ENCODE measurements at regions not wholly inside any gene's neighbourhood (a gene's known extent, or its start where the extent isn't known, plus 50 kb on each side); places are given as distances from the start of the nearest gene placed in this dataset.

DNA sequence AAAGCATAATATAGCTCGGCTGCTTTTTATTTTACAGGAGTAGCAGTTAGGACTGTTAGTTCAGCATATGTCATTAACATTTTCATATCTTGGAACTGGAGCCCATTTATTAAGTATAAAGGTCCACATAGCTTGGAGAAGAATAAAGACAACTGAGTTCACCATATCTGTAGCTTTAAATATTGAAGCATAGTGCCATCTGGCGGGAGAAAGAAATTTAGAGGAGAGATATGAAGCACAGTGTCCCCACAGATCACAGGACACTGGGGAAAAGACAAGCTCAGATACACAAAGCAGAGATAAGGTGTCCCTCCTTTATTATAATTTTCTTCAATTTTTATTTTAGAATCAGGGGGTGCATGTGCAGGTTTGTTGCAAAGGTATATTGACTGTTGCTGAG, 104.7 kb upstream of the FREM2 start:
- TF ChIP-seq FOSL1 (IDR thresholded peaks at IDR 0.05; ENCODE audit: low read depth), result no peak
- no peak for TF ChIP-seq EZH2 (IDR thresholded peaks at IDR 0.05)
- no peak for TF ChIP-seq POLR2A (IDR thresholded peaks at IDR 0.05; ENCODE audit: borderline replicate concordance, extremely low read depth, insufficient read depth, insufficient read length)
- TF ChIP-seq POLR2AphosphoS5 (IDR thresholded peaks at IDR 0.05; ENCODE audit: low read depth, low read length), result no peak
- TF ChIP-seq REST (IDR thresholded peaks at IDR 0.05; ENCODE audit: low read depth), result no peak
- TF ChIP-seq YY1 (IDR thresholded peaks at IDR 0.05; ENCODE audit: extremely low read depth, insufficient replicate concordance, low read depth, low read length), result no peak
- no peak for TF ChIP-seq SP1 (IDR thresholded peaks at IDR 0.05; ENCODE audit: low read depth)
- TF ChIP-seq, protein P1, sequence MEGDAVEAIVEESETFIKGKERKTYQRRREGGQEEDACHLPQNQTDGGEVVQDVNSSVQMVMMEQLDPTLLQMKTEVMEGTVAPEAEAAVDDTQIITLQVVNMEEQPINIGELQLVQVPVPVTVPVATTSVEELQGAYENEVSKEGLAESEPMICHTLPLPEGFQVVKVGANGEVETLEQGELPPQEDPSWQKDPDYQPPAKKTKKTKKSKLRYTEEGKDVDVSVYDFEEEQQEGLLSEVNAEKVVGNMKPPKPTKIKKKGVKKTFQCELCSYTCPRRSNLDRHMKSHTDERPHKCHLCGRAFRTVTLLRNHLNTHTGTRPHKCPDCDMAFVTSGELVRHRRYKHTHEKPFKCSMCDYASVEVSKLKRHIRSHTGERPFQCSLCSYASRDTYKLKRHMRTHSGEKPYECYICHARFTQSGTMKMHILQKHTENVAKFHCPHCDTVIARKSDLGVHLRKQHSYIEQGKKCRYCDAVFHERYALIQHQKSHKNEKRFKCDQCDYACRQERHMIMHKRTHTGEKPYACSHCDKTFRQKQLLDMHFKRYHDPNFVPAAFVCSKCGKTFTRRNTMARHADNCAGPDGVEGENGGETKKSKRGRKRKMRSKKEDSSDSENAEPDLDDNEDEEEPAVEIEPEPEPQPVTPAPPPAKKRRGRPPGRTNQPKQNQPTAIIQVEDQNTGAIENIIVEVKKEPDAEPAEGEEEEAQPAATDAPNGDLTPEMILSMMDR (IDR thresholded peaks at IDR 0.05 in 2 of 3, conservative IDR thresholded peaks at IDR 0.05 in 1 of 3; ENCODE audit: borderline replicate concordance in 1 of 3, insufficient read depth in 1 of 3, low read depth in 2 of 3, low read length in 2 of 3), result peak in 2 of 3 experiments; percentile 25 to 37; a peak in 3 of 6 replicates
- TF ChIP-seq ZBTB33 (IDR thresholded peaks at IDR 0.05; ENCODE audit: extremely low read depth, insufficient replicate concordance, low read length), result no peak
- TF ChIP-seq EZH2phosphoT487 (IDR thresholded peaks at IDR 0.05; ENCODE audit: borderline replicate concordance), result no peak
- no peak for TF ChIP-seq SRF (IDR thresholded peaks at IDR 0.05; ENCODE audit: low read depth)
- peak; percentile 27; the same call in 1 of the 2 replicates for TF ChIP-seq RAD21 (IDR thresholded peaks at IDR 0.05; ENCODE audit: low read depth)
- TF ChIP-seq EGR1 (IDR thresholded peaks at IDR 0.05; ENCODE audit: low read depth), result no peak
- no peak for TF ChIP-seq ELF1 (IDR thresholded peaks at IDR 0.05; ENCODE audit: borderline replicate concordance, low read depth)

All from HCT116 (cell line).